PC-3 (cell line): ENCODE measurements at regions not wholly inside any gene's neighbourhood (a gene's known extent, or its start where the extent isn't known, plus 50 kb on each side); places are given as distances from the start of the nearest gene placed in this dataset.

Experiments used
- EZH2 ChIP-seq: fragments of 300-600 bp; sonication (generic); IDR thresholded peaks from one replicate; pipeline ENCODE4 v1.6.1; 2017; ENCODE audit warnings: antibody characterized with exemption, mild to moderate bottlenecking, low read length; ENCODE audit not compliant: unreplicated experiment
- TF ChIP-seq, protein P1 (sequence below): fragments of 300-600 bp; sonication (generic); conservative IDR thresholded peaks from 2 replicates; pipeline ENCODE4 v1.5.1; 2017; ENCODE audit warnings: antibody characterized with exemption, low read depth, mild to moderate bottlenecking, low read length

DNA sequence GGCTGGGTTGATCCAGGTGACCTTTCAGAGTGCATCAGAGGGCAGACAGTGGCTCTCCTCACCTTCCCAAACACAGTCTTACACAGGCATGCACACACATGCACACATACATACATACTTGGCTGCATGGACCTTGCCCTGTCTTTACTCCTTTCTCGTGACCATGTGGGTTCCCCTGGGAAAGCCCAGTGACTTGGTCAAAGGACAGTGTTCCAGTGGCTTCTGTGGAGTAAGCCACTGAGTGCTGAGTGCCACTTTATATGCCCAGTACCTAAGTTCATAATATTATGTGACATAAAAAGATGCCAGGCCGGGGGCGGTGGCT lies 249.4 kb downstream of the MYCN start:
- TF ChIP-seq, protein P1, sequence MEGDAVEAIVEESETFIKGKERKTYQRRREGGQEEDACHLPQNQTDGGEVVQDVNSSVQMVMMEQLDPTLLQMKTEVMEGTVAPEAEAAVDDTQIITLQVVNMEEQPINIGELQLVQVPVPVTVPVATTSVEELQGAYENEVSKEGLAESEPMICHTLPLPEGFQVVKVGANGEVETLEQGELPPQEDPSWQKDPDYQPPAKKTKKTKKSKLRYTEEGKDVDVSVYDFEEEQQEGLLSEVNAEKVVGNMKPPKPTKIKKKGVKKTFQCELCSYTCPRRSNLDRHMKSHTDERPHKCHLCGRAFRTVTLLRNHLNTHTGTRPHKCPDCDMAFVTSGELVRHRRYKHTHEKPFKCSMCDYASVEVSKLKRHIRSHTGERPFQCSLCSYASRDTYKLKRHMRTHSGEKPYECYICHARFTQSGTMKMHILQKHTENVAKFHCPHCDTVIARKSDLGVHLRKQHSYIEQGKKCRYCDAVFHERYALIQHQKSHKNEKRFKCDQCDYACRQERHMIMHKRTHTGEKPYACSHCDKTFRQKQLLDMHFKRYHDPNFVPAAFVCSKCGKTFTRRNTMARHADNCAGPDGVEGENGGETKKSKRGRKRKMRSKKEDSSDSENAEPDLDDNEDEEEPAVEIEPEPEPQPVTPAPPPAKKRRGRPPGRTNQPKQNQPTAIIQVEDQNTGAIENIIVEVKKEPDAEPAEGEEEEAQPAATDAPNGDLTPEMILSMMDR: no peak
- TF ChIP-seq EZH2: no peak
